GM12874 (cell line): ENCODE measurements at regions not wholly inside any gene's neighbourhood (a gene's known extent, or its start where the extent isn't known, plus 50 kb on each side); places are given as distances from the start of the nearest gene placed in this dataset.

Experiments
- CTCF ChIP-seq: IDR thresholded peaks from 2 replicates; pipeline ENCODE4 v1.5.1; 2011; ENCODE audit warnings: low read depth, mild to moderate bottlenecking, control low read depth, low read length, moderate library complexity; ENCODE audit not compliant: insufficient read depth

GRCh38 chr2:196271795-196272194 is 100.4 kb upstream of the STK17B start:
- no peak for TF ChIP-seq CTCF

GRCh38 chr2:196274387-196274809 is 103.0 kb upstream of the STK17B start:
- no peak for TF ChIP-seq CTCF

- no peak for TF ChIP-seq CTCF
Measured at GRCh38 chr2:196275646-196276352, 104.4 kb upstream of the STK17B start.

GRCh38 chr2:196276421-196276820 is 105.0 kb upstream of the STK17B start:
- no peak for TF ChIP-seq CTCF

GRCh38 chr2:196277002-196277401 is 105.6 kb upstream of the STK17B start:
- peak; percentile 45; the same call in 1 of the 2 replicates for TF ChIP-seq CTCF

- TF ChIP-seq CTCF, result no peak
Measured at GRCh38 chr2:196278491-196278911, 107.1 kb upstream of the STK17B start.

GRCh38 chr2:196279541-196279940 is 108.2 kb upstream of the STK17B start:
- TF ChIP-seq CTCF, result no peak
